Dendritic cell treated with granulocyte-macrophage colony-stimulating factor and Interleukin-4, amounts not matched to agents 40 ng/mL and 50 ng/mL, for 4 days (primary cell): ENCODE measurements at regions not wholly inside any gene's neighbourhood (a gene's known extent, or its start where the extent isn't known, plus 50 kb on each side); places are given as distances from the start of the nearest gene placed in this dataset.

Source experiments
- H3K27ac Mint-ChIP-seq: one replicate; pipeline ENCODE4 v1.8.0; 2022; ENCODE audit warnings: mild to moderate bottlenecking, mixed read lengths
- H3K27me3 Mint-ChIP-seq: one replicate; pipeline ENCODE4 v1.8.0; 2022; ENCODE audit warnings: mild to moderate bottlenecking, mixed read lengths
- H3K36me3 Mint-ChIP-seq: one replicate; pipeline ENCODE4 v1.8.0; 2022; ENCODE audit warnings: low read depth, mixed read lengths
- H3K4me1 Mint-ChIP-seq: one replicate; pipeline ENCODE4 v1.8.0; 2022; ENCODE audit warnings: low read depth, mixed read lengths
- H3K4me3 Mint-ChIP-seq: one replicate; pipeline ENCODE4 v1.8.0; 2022; ENCODE audit warnings: mild to moderate bottlenecking, moderate library complexity, mixed read lengths
- H3K9me3 Mint-ChIP-seq: one replicate; pipeline ENCODE4 v1.8.0; 2022; ENCODE audit warnings: mixed read lengths
- intact Hi-C: fragments of 100-400 bp; cut with micrococcal nuclease; formaldehyde crosslinking; loops from one replicate; pipeline ENCODE4 v1.15.0; 2022

- peaks cover 18% of the 10 kb centered on the region for H3K4me1 Mint-ChIP-seq
- H3K4me3 Mint-ChIP-seq: no peak overlapping the region
- H3K36me3 Mint-ChIP-seq: no peaks in the 10 kb centered on the region
- H3K9me3 Mint-ChIP-seq: no peaks in the 10 kb centered on the region
- intact Hi-C loops: no loop called here
- peaks cover 51% of the 10 kb centered on the region for H3K27me3 Mint-ChIP-seq
- no peak overlapping the region for H3K27ac Mint-ChIP-seq
Measured at GRCh38 chr2:39506215-39506614, 69.1 kb upstream of the MAP4K3 start.

GRCh38 chr2:39508198-39508597 is 71.1 kb upstream of the MAP4K3 start:
- peaks cover 34% of the 10 kb centered on the region for H3K4me1 Mint-ChIP-seq
- H3K36me3 Mint-ChIP-seq: no peaks in the 10 kb centered on the region
- H3K9me3 Mint-ChIP-seq: no peaks in the 10 kb centered on the region
- no peak overlapping the region for H3K4me3 Mint-ChIP-seq
- peaks cover 50% of the 10 kb centered on the region for H3K27me3 Mint-ChIP-seq
- no peak overlapping the region for H3K27ac Mint-ChIP-seq
- intact Hi-C loops: no loop called here

GRCh38 chr2:39510140-39510539 is 73.1 kb upstream of the MAP4K3 start:
- Mint-ChIP-seq H3K4me3 (no peak overlapping the region), H3K27ac (no peak overlapping the region), H3K4me1 (peaks cover 39% of the 10 kb centered on the region), H3K36me3 (no peaks in the 10 kb centered on the region), H3K27me3 (peaks cover 50% of the 10 kb centered on the region), H3K9me3 (no peaks in the 10 kb centered on the region)
- intact Hi-C loops: loop anchor here (5.0 to 10.0 kb wide), 2 partner anchors 75 to 133 kb away; partner anchors contain the start of gene MAP4K3

- intact Hi-C loops: loop anchor here (5.0 to 10.0 kb wide), 2 partner anchors 76 to 134 kb away; partner anchors contain the start of gene MAP4K3
- peaks cover 44% of the 10 kb centered on the region for H3K4me1 Mint-ChIP-seq
- no peak overlapping the region for H3K27ac Mint-ChIP-seq
- H3K9me3 Mint-ChIP-seq: no peaks in the 10 kb centered on the region
- H3K4me3 Mint-ChIP-seq: no peak overlapping the region
- peaks cover 49% of the 10 kb centered on the region for H3K27me3 Mint-ChIP-seq
- H3K36me3 Mint-ChIP-seq: no peaks in the 10 kb centered on the region
Measured at GRCh38 chr2:39511219-39511604, 74.1 kb upstream of the MAP4K3 start.

- no peak overlapping the region for H3K4me3 Mint-ChIP-seq
- H3K27ac Mint-ChIP-seq: no peak overlapping the region
- no peaks in the 10 kb centered on the region for H3K36me3 Mint-ChIP-seq
- no peaks in the 10 kb centered on the region for H3K9me3 Mint-ChIP-seq
- H3K4me1 Mint-ChIP-seq: peaks cover 44% of the 10 kb centered on the region
- intact Hi-C loops: loop anchor here (2.0 to 10.0 kb wide), 3 partner anchors 19 to 135 kb away; partner anchors contain the start of gene MAP4K3
- peaks cover 53% of the 10 kb centered on the region for H3K27me3 Mint-ChIP-seq
Measured at GRCh38 chr2:39511605-39512433, 74.7 kb upstream of the MAP4K3 start.

GRCh38 chr2:39512434-39512935 is 75.4 kb upstream of the MAP4K3 start:
- H3K9me3 Mint-ChIP-seq: no peaks in the 10 kb centered on the region
- H3K4me3 Mint-ChIP-seq: no peak overlapping the region
- peaks cover 44% of the 10 kb centered on the region for H3K4me1 Mint-ChIP-seq
- no peaks in the 10 kb centered on the region for H3K36me3 Mint-ChIP-seq
- intact Hi-C loops: loop anchor here (2.0 to 10.0 kb wide), 3 partner anchors 20 to 135 kb away; partner anchors contain the start of gene MAP4K3
- H3K27ac Mint-ChIP-seq: no peak overlapping the region
- H3K27me3 Mint-ChIP-seq: peaks cover 56% of the 10 kb centered on the region

- Mint-ChIP-seq H3K4me3 (no peak overlapping the region), H3K36me3 (no peaks in the 10 kb centered on the region), H3K4me1 (peaks cover 44% of the 10 kb centered on the region), H3K27me3 (peaks cover 58% of the 10 kb centered on the region), H3K9me3 (no peaks in the 10 kb centered on the region), H3K27ac (peak overlapping the region; percentile 10)
- intact Hi-C loops: loop anchor here (2.0 to 10.0 kb wide), 3 partner anchors 20 to 136 kb away; partner anchors contain the start of gene MAP4K3
Measured at GRCh38 chr2:39512941-39513340, 75.9 kb upstream of the MAP4K3 start.

GRCh38 chr2:39513641-39514094 is 76.6 kb upstream of the MAP4K3 start:
- no peak overlapping the region for H3K4me3 Mint-ChIP-seq
- peaks cover 44% of the 10 kb centered on the region for H3K4me1 Mint-ChIP-seq
- intact Hi-C loops: loop anchor here (2.0 to 10.0 kb wide), 3 partner anchors 21 to 136 kb away; partner anchors contain the start of gene MAP4K3
- H3K9me3 Mint-ChIP-seq: no peaks in the 10 kb centered on the region
- H3K27me3 Mint-ChIP-seq: peaks cover 56% of the 10 kb centered on the region
- H3K27ac Mint-ChIP-seq: peak overlapping the region; percentile 10
- H3K36me3 Mint-ChIP-seq: no peaks in the 10 kb centered on the region

- H3K27me3 Mint-ChIP-seq: peaks cover 52% of the 10 kb centered on the region
- H3K9me3 Mint-ChIP-seq: no peaks in the 10 kb centered on the region
- no peaks in the 10 kb centered on the region for H3K36me3 Mint-ChIP-seq
- no peak overlapping the region for H3K4me3 Mint-ChIP-seq
- H3K4me1 Mint-ChIP-seq: peaks cover 37% of the 10 kb centered on the region
- intact Hi-C loops: loop anchor here (5.0 to 10.0 kb wide), 2 partner anchors 80 to 138 kb away; partner anchors contain the start of gene MAP4K3
- no peak overlapping the region for H3K27ac Mint-ChIP-seq
Measured at GRCh38 chr2:39514825-39515224, 77.7 kb upstream of the MAP4K3 start.

- intact Hi-C loops: loop anchor here (10.0 kb wide), 1 partner anchor 81 kb away; the partner anchor contains the start of gene MAP4K3
- Mint-ChIP-seq H3K36me3 (no peaks in the 10 kb centered on the region), H3K4me1 (peaks cover 33% of the 10 kb centered on the region), H3K4me3 (no peak overlapping the region), H3K9me3 (no peaks in the 10 kb centered on the region), H3K27ac (no peak overlapping the region), H3K27me3 (peaks cover 46% of the 10 kb centered on the region)
Measured at GRCh38 chr2:39515273-39515896, 78.3 kb upstream of the MAP4K3 start.

GRCh38 chr2:39515897-39516346 is 78.8 kb upstream of the MAP4K3 start:
- intact Hi-C loops: loop anchor here (10.0 kb wide), 1 partner anchor 81 kb away; the partner anchor contains the start of gene MAP4K3
- H3K4me1 Mint-ChIP-seq: peaks cover 33% of the 10 kb centered on the region
- H3K4me3 Mint-ChIP-seq: no peak overlapping the region

GRCh38 chr2:39516347-39517101 is 79.4 kb upstream of the MAP4K3 start:
- H3K27me3 Mint-ChIP-seq: peaks cover 41% of the 10 kb centered on the region
- intact Hi-C loops: loop anchor here (10.0 kb wide), 1 partner anchor 82 kb away; the partner anchor contains the start of gene MAP4K3
- peaks cover 33% of the 10 kb centered on the region for H3K4me1 Mint-ChIP-seq
- no peak overlapping the region for H3K27ac Mint-ChIP-seq
- peaks cover 3% of the 10 kb centered on the region for H3K9me3 Mint-ChIP-seq
- no peaks in the 10 kb centered on the region for H3K36me3 Mint-ChIP-seq
- H3K4me3 Mint-ChIP-seq: no peak overlapping the region

More at GRCh38 chr2:39515897-39516346, 78.8 kb upstream of the MAP4K3 start:
- no peaks in the 10 kb centered on the region for H3K36me3 Mint-ChIP-seq
- no peaks in the 10 kb centered on the region for H3K9me3 Mint-ChIP-seq
- H3K27me3 Mint-ChIP-seq: peaks cover 44% of the 10 kb centered on the region
- no peak overlapping the region for H3K27ac Mint-ChIP-seq

- no peak overlapping the region for H3K4me3 Mint-ChIP-seq
- intact Hi-C loops: loop anchor here (10.0 kb wide), 1 partner anchor 82 kb away; the partner anchor contains the start of gene MAP4K3
- no peaks in the 10 kb centered on the region for H3K36me3 Mint-ChIP-seq
- peaks cover 30% of the 10 kb centered on the region for H3K4me1 Mint-ChIP-seq
- peaks cover 9% of the 10 kb centered on the region for H3K9me3 Mint-ChIP-seq
- H3K27ac Mint-ChIP-seq: no peak overlapping the region
- peaks cover 38% of the 10 kb centered on the region for H3K27me3 Mint-ChIP-seq
Measured at GRCh38 chr2:39517102-39517436, 80.0 kb upstream of the MAP4K3 start.
